ENCODE measurements at regions not wholly inside any gene's neighbourhood (a gene's known extent, or its start where the extent isn't known, plus 50 kb on each side); places are given as distances from the start of the nearest gene placed in this dataset.

DNA sequence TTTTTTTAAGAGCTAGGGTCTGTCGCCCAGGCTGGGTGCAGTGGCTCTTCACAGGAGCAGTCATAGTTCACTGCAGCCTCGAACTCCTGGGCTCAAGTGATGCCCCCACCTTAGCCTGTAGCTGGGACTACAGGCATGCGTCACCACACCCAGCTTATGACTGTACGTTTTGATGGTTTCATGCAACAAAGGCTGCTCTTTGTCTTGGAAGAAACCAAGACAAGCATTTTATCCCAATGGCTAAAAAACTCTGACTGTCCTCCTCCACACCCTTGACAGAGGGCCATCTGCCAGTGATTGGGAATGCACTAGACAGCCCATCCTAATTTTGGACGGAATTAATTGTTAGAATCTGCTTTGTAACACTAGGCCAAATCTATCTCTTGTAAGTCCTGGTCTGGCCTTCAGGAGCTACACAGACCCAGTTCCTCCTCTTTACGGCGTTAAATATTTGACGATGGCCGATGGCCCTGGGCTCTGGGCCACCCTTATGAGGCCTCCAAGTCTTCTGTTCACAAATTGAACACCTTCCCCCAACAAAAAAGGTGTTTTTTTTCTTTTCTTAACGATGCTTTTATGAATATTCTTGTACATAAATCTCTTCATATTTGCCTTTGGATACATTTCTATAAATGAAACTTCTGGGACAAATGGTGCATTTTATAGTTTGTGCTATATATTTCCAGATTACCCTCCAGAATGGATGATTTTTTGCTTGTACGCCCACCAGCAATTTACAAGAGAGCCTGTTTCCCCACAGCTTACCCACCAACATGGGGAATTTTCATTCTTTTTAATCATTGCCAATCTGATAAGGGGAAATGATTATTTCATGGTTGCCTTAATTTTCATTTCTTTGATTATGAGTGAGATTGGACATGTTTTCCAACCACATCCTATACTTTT lies 104.8 kb upstream of the SLC25A33 start:
- Histone ChIP-seq H3K9me3 (ENCODE audit: control insufficient read depth, insufficient read depth, low read length) (no peaks in the 10 kb centered on the region), H3K4me3 (ENCODE audit: low read depth, low read length) (no peak overlapping the region), H3K9ac (ENCODE audit: low read depth, low read length) (no peak overlapping the region), H3K27ac (ENCODE audit: low read depth, low read length) (no peak overlapping the region), H3K27me3 (ENCODE audit: control insufficient read depth, insufficient read depth, low read length) (no peaks in the 10 kb centered on the region), H3K36me3 (ENCODE audit: control insufficient read depth, insufficient read depth, low read length) (no peaks in the 10 kb centered on the region), H3K4me1 (ENCODE audit: control insufficient read depth, insufficient read depth, low read length) (peaks cover 9% of the 10 kb centered on the region)

DNA sequence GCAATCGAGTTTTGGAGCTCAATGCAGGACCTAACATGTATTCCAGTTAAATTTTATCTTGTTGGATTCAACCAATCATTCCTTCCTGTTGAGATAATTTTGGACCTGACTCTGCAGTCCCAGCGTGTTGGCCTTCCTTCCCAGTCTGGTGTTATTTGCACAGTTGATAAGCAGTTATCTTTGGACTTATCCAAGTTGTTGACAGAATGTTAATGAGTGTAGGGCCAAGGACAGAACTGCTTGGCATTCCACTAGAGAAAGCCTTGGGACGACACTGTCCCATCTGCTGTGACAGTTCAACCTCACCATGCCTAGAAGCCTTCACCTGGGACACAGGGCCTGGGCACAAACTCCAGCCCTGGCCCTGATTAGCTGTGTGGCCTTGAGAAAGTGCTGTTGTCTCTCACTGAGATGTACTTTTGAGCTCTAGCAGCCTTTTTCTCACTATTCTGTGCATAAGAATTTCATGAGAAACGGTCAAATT lies 104.1 kb upstream of the SLC25A33 start:
- Histone ChIP-seq H3K4me1 (ENCODE audit: control insufficient read depth, insufficient read depth, low read length) (peaks cover 9% of the 10 kb centered on the region), H3K27me3 (ENCODE audit: control insufficient read depth, insufficient read depth, low read length) (no peaks in the 10 kb centered on the region), H3K9ac (ENCODE audit: low read depth, low read length) (no peak overlapping the region), H3K36me3 (ENCODE audit: control insufficient read depth, insufficient read depth, low read length) (no peaks in the 10 kb centered on the region), H3K4me3 (ENCODE audit: low read depth, low read length) (no peak overlapping the region), H3K9me3 (ENCODE audit: control insufficient read depth, insufficient read depth, low read length) (no peaks in the 10 kb centered on the region), H3K27ac (ENCODE audit: low read depth, low read length) (peak overlapping the region; percentile 72)

DNA sequence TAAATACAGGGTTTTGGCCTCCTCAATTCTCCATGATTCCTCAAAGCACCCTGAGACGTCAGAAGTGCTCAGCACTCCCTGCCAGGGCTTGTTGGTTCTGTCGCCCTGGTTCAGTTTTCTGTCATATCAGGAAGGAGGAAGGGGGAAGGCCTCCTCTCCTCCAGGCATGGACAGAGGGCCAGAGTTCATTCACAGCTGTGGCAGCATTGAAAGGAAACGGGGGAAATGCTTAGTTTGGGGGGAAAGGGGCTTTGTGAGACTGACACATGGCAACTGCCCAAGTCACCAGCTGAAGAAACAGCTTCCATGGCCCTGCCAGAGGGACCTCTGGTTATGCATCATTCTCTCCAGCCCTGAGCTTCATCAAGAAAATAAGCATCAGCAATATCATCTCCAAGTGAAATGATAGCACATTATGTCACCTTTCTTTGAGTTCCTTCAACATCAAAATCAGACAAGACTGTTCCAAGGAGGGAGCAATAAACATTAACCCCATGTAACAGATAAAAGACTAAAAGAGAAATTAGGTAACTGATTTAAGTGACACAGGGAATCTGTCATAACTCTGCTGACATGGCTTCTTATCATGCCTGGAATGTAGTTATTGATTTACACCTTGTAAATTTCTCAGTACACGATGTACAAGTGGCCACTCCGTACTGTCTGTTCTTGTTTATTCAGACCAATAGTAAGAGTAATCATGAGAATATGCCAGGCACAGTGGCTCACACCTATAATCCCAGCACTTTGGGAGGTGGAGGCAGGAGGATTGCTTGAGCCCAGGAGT lies 103.2 kb upstream of the SLC25A33 start:
- Histone ChIP-seq H3K9me3 (ENCODE audit: control insufficient read depth, insufficient read depth, low read length) (no peaks in the 10 kb centered on the region), H3K4me3 (ENCODE audit: low read depth, low read length) (no peak overlapping the region), H3K9ac (ENCODE audit: low read depth, low read length) (no peak overlapping the region), H3K36me3 (ENCODE audit: control insufficient read depth, insufficient read depth, low read length) (no peaks in the 10 kb centered on the region), H3K27ac (ENCODE audit: low read depth, low read length) (peak overlapping the region; percentile 72), H3K27me3 (ENCODE audit: control insufficient read depth, insufficient read depth, low read length) (no peaks in the 10 kb centered on the region), H3K4me1 (ENCODE audit: control insufficient read depth, insufficient read depth, low read length) (peaks cover 9% of the 10 kb centered on the region)

DNA sequence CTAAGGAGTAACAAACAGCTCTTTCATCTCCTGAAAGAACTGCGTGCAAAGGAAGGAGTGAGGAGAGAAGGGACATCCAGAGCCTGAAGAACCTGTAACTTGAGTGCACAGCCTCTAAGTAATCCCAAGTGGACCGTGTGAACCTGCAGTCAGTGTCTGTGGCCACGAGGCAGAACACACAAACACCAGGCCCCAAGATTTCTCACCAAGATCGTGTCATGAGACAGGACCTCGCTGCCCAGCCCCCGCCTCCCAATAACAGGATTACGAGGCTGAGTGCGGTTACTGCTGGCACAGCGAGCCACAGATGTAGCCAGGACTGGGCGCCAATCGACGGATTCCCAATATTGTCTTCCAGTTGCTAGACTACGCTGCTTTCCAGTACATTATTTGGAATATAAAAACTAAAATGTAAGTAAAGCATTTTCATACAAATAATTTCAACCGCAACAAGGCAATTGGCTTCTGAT lies 101.3 kb upstream of the SLC25A33 start:
- Histone ChIP-seq H3K36me3 (ENCODE audit: control insufficient read depth, insufficient read depth, low read length) (no peaks in the 10 kb centered on the region), H3K4me3 (ENCODE audit: low read depth, low read length) (no peak overlapping the region), H3K27me3 (ENCODE audit: control insufficient read depth, insufficient read depth, low read length) (no peaks in the 10 kb centered on the region), H3K9me3 (ENCODE audit: control insufficient read depth, insufficient read depth, low read length) (no peaks in the 10 kb centered on the region), H3K4me1 (ENCODE audit: control insufficient read depth, insufficient read depth, low read length) (peaks cover 9% of the 10 kb centered on the region), H3K9ac (ENCODE audit: low read depth, low read length) (no peak overlapping the region), H3K27ac (ENCODE audit: low read depth, low read length) (peak overlapping the region; percentile 75)

DNA sequence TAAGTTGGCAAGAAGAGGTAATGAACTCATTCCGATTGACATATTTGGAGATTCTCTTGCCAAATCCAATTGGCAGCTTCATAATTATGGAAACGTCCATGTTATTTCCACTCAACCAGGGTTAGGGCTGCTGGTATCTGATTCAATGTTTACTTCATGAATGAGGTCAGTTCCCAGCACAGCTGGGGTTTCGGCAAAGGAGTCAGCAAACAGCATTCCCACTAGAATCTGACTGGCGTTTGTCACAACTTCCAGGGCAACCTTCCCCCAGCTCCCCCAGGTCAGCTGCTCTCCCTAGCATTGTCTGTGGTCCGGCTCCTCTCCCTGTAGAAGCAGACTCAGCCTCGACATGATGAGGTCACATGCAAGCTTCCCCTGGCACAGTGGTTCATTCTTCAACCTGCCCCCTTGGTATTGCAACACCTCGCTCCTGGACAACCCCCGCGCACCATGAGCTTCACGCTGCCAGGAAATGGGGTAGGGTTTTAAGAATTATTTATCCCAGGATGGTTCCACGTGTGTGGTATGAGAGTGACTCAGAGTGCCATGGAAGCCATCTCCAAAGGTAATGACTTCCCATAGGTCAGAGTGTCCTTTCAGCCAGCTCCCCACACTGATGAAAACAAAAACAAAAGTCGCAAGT lies 100.7 kb upstream of the SLC25A33 start:
- H3K36me3 ChIP-seq (ENCODE audit: control insufficient read depth, insufficient read depth, low read length) = no peaks in the 10 kb centered on the region
- H3K4me3 ChIP-seq (ENCODE audit: low read depth, low read length) = no peak overlapping the region
- H3K4me1 ChIP-seq (ENCODE audit: control insufficient read depth, insufficient read depth, low read length) = peaks cover 9% of the 10 kb centered on the region
- no peak overlapping the region for H3K9ac ChIP-seq (ENCODE audit: low read depth, low read length)
- no peaks in the 10 kb centered on the region for H3K9me3 ChIP-seq (ENCODE audit: control insufficient read depth, insufficient read depth, low read length)
- H3K27ac ChIP-seq (ENCODE audit: low read depth, low read length) = peak overlapping the region; percentile 75
- no peaks in the 10 kb centered on the region for H3K27me3 ChIP-seq (ENCODE audit: control insufficient read depth, insufficient read depth, low read length)

DNA sequence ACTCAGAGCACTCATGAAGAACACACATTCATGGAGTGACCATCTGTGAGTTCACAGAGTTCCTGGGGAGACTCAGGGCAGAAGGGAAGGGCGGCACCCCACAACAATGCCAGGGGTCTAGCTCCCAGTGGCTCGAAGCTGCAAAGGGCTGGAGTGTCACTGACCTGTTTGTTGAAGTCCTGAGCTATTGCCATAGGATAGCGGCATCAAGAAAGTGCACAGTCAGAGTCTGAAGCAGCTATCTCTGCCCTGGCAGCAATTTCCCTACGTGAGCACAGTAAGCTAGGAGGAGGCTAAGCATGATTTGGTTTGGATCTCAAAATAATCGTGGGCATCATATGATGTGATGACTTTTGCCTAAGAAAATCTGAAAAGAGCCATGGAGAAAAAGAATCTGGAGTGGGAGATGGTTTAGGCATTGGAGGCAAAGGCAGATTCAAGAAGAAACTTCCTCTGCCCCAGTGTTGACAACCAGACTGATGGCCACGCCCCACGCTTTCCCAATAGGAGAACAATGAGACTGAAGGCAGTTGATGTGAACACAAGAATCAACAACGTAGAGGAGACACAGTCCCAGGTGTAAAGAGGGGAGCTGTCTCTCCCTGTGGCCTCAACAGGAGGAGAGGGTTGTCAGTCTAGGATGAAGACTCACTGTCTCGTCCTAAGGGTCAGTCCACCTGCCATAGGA lies 100.0 kb upstream of the SLC25A33 start:
- peaks cover 9% of the 10 kb centered on the region for H3K4me1 ChIP-seq (ENCODE audit: control insufficient read depth, insufficient read depth, low read length)

DNA sequence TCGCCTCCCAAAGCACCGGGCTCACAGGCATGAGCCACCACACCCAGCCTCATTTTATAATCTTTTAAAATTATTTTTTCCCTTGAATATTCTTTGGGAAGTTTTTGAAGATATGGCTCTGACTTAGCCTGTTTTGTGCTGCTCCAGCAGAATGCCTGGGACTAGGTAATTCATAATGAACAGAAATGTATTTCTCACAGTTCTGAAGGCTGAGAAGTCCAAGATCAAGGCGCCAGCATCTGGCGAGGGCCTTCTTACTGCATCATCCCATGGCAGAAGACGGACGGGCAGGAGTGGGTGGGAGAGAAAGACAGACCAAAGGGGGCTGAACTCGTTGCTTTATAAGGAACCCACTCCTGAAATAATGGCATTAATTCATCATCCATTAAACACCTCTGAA lies 99.0 kb upstream of the SLC25A33 start:
- Histone ChIP-seq H3K27ac (ENCODE audit: low read depth, low read length) (no peak overlapping the region), H3K4me1 (ENCODE audit: control insufficient read depth, insufficient read depth, low read length) (peaks cover 9% of the 10 kb centered on the region)

More for the DNA sequence above, 100.0 kb upstream of the SLC25A33 start:
- Histone ChIP-seq H3K36me3 (ENCODE audit: control insufficient read depth, insufficient read depth, low read length) (no peaks in the 10 kb centered on the region), H3K9me3 (ENCODE audit: control insufficient read depth, insufficient read depth, low read length) (no peaks in the 10 kb centered on the region), H3K27me3 (ENCODE audit: control insufficient read depth, insufficient read depth, low read length) (no peaks in the 10 kb centered on the region), H3K4me3 (ENCODE audit: low read depth, low read length) (no peak overlapping the region), H3K27ac (ENCODE audit: low read depth, low read length) (peak overlapping the region; percentile 75), H3K9ac (ENCODE audit: low read depth, low read length) (no peak overlapping the region)

DNA sequence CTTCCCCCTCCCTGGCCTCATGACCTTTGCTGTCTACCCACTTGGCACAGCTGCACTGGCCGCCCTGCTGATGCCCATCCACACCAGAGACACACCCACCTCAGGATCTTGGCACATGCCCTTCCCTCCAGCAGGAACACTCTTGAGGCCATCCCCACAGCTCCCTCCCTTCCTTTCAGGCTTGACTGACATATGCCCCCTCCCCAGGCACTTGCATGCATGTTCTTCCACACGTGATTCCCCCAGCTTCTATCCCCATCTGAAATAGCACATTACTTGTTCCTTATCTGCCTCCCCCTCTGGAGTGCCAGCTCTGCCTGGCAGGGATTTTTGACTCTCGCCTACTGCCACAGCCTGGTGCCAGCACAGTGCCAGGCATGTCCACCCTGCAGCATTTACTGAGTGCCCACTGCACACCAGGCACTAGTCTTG lies 98.5 kb upstream of the SLC25A33 start:
- Histone ChIP-seq H3K4me1 (ENCODE audit: control insufficient read depth, insufficient read depth, low read length) (peaks cover 9% of the 10 kb centered on the region), H3K27ac (ENCODE audit: low read depth, low read length) (no peak overlapping the region), H3K9ac (ENCODE audit: low read depth, low read length) (no peak overlapping the region)

More for the DNA sequence above, 99.0 kb upstream of the SLC25A33 start:
- no peak overlapping the region for H3K4me3 ChIP-seq (ENCODE audit: low read depth, low read length)
- H3K27me3 ChIP-seq (ENCODE audit: control insufficient read depth, insufficient read depth, low read length) = no peaks in the 10 kb centered on the region
- no peak overlapping the region for H3K9ac ChIP-seq (ENCODE audit: low read depth, low read length)
- H3K36me3 ChIP-seq (ENCODE audit: control insufficient read depth, insufficient read depth, low read length) = no peaks in the 10 kb centered on the region
- H3K9me3 ChIP-seq (ENCODE audit: control insufficient read depth, insufficient read depth, low read length) = no peaks in the 10 kb centered on the region

DNA sequence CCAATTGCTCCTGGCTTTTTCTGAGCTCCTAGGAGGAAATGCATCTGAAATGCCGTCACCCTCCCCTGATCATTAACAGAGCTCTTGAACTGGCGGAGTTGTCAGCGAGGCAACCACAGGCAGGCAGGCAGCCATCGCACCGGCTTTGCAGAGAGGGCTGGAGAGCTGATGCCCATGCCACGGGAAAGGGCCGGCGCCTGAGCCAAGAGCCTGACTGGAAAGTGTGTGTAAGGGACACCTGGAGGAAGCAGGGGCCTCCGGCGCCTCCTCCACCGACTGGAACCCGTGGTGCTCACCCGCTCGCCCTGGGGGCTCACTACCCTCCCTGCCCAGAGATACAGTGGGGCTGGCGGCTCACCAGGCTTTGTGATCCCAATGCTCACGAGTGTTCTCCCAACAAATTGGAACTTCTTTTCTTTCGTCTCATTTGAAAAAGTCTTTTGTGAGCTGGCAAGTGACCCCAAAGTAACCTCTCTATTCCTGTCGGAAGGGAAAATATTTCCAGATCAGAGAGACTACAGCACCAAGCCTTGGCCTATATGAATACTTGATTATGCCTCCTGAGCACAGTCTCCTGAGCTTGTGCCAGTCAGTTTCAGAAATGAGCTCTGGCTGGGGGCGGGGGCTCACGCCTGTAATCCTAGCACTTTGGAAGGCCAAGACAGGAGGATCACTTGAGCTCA lies 97.7 kb upstream of the SLC25A33 start:
- Histone ChIP-seq H3K27me3 (ENCODE audit: control insufficient read depth, insufficient read depth, low read length) (no peaks in the 10 kb centered on the region), H3K4me3 (ENCODE audit: low read depth, low read length) (no peak overlapping the region), H3K27ac (ENCODE audit: low read depth, low read length) (no peak overlapping the region), H3K4me1 (ENCODE audit: control insufficient read depth, insufficient read depth, low read length) (peaks cover 9% of the 10 kb centered on the region), H3K36me3 (ENCODE audit: control insufficient read depth, insufficient read depth, low read length) (no peaks in the 10 kb centered on the region), H3K9me3 (ENCODE audit: control insufficient read depth, insufficient read depth, low read length) (no peaks in the 10 kb centered on the region), H3K9ac (ENCODE audit: low read depth, low read length) (no peak overlapping the region)

More for the DNA sequence above, 98.5 kb upstream of the SLC25A33 start:
- Histone ChIP-seq H3K36me3 (ENCODE audit: control insufficient read depth, insufficient read depth, low read length) (no peaks in the 10 kb centered on the region), H3K27me3 (ENCODE audit: control insufficient read depth, insufficient read depth, low read length) (no peaks in the 10 kb centered on the region), H3K9me3 (ENCODE audit: control insufficient read depth, insufficient read depth, low read length) (no peaks in the 10 kb centered on the region), H3K4me3 (ENCODE audit: low read depth, low read length) (no peak overlapping the region)

All from HUES48 (cell line).